Central memory CD8-positive, alpha-beta T cell (primary cell): ENCODE measurements at regions not wholly inside any gene's neighbourhood (a gene's known extent, or its start where the extent isn't known, plus 50 kb on each side); places are given as distances from the start of the nearest gene placed in this dataset.
"Not testable (repeated sequence)": the region's sequence is repeated elsewhere in the genome, so short reads cannot be mapped to it uniquely, and the experiment has no call there.

Experiments
- ATAC-seq: fragments of 150-1000 bp; cut with Tn5 transposase; replicated peaks from 2 replicates; pipeline ENCODE4 v1.10.0; 2022; ENCODE audit warnings: mild to moderate bottlenecking, moderate FRiP score, moderate number of reproducible peaks; ENCODE audit not compliant: poor library complexity, severe bottlenecking; ENCODE audit errors: extremely low read depth
- DNase-seq, 2 donors: peaks; one replicate each; pipeline ENCODE4 v3.0.0; 2021; ENCODE audit warnings: low spot score in 2 of 2
- H3K27ac Mint-ChIP-seq: one replicate; pipeline ENCODE4 v1.8.0; 2022; ENCODE audit warnings: low read depth, mild to moderate bottlenecking, moderate library complexity, mixed read lengths
- H3K27me3 Mint-ChIP-seq: one replicate; pipeline ENCODE4 v1.8.0; 2022; ENCODE audit warnings: mixed read lengths
- H3K36me3 Mint-ChIP-seq: one replicate; pipeline ENCODE4 v1.8.0; 2022; ENCODE audit warnings: mild to moderate bottlenecking, moderate library complexity, mixed read lengths; ENCODE audit not compliant: insufficient read depth
- H3K4me1 Mint-ChIP-seq: one replicate; pipeline ENCODE4 v1.8.0; 2022; ENCODE audit warnings: mixed read lengths
- H3K4me3 Mint-ChIP-seq: one replicate; pipeline ENCODE4 v1.8.0; 2022; ENCODE audit warnings: mild to moderate bottlenecking, moderate library complexity, mixed read lengths
- H3K9me3 Mint-ChIP-seq: one replicate; pipeline ENCODE4 v1.8.0; 2022; ENCODE audit warnings: mixed read lengths

- H3K4me3 Mint-ChIP-seq, result no peak overlapping the region
- no peaks in the 10 kb centered on the region for H3K36me3 Mint-ChIP-seq
- no peak for DNase-seq
- peaks cover 15% of the 10 kb centered on the region for H3K9me3 Mint-ChIP-seq
- H3K4me1 Mint-ChIP-seq, result no peaks in the 10 kb centered on the region
- no peak for ATAC-seq
- H3K27me3 Mint-ChIP-seq, result peaks cover 22% of the 10 kb centered on the region
- no peak overlapping the region for H3K27ac Mint-ChIP-seq
Measured at GRCh38 chr20:56896447-56896846, 267.3 kb downstream of the TFAP2C start.

- Mint-ChIP-seq H3K4me1 (no peaks in the 10 kb centered on the region), H3K27ac (no peak overlapping the region), H3K36me3 (no peaks in the 10 kb centered on the region), H3K9me3 (peaks cover 15% of the 10 kb centered on the region), H3K27me3 (peaks cover 22% of the 10 kb centered on the region), H3K4me3 (no peak overlapping the region)
- ATAC-seq (no peak), DNase-seq (no peak)
Measured at GRCh38 chr20:56897318-56897957, 268.3 kb downstream of the TFAP2C start.

- ATAC-seq (no peak), DNase-seq (no peak)
- Mint-ChIP-seq H3K27me3 (peaks cover 22% of the 10 kb centered on the region), H3K4me1 (no peaks in the 10 kb centered on the region), H3K27ac (no peak overlapping the region), H3K9me3 (peaks cover 15% of the 10 kb centered on the region), H3K36me3 (no peaks in the 10 kb centered on the region), H3K4me3 (no peak overlapping the region)
Measured at GRCh38 chr20:56897958-56898349, 268.8 kb downstream of the TFAP2C start.

- no peak overlapping the region for H3K27ac Mint-ChIP-seq
- peaks cover 13% of the 10 kb centered on the region for H3K9me3 Mint-ChIP-seq
- no peak for ATAC-seq
Measured at GRCh38 chr20:56899506-56899905, 270.4 kb downstream of the TFAP2C start.

GRCh38 chr20:56900252-56900651 is 271.1 kb downstream of the TFAP2C start:
- DNase-seq, result no peak

More at GRCh38 chr20:56899506-56899905, 270.4 kb downstream of the TFAP2C start:
- H3K4me3 Mint-ChIP-seq, result no peak overlapping the region
- H3K36me3 Mint-ChIP-seq, result no peaks in the 10 kb centered on the region
- no peaks in the 10 kb centered on the region for H3K4me1 Mint-ChIP-seq
- H3K27me3 Mint-ChIP-seq, result peaks cover 22% of the 10 kb centered on the region
- no peak for DNase-seq

GRCh38 chr20:56903421-56903820 is 274.3 kb downstream of the TFAP2C start:
- no peak overlapping the region for H3K27ac Mint-ChIP-seq
- H3K9me3 Mint-ChIP-seq, result peaks cover 10% of the 10 kb centered on the region
- no peaks in the 10 kb centered on the region for H3K36me3 Mint-ChIP-seq
- no peak for ATAC-seq
- no peaks in the 10 kb centered on the region for H3K4me1 Mint-ChIP-seq
- H3K27me3 Mint-ChIP-seq, result peaks cover 22% of the 10 kb centered on the region
- H3K4me3 Mint-ChIP-seq, result no peak overlapping the region
- no peak for DNase-seq

More at GRCh38 chr20:56900252-56900651, 271.1 kb downstream of the TFAP2C start:
- H3K27me3 Mint-ChIP-seq, result peaks cover 22% of the 10 kb centered on the region
- H3K4me1 Mint-ChIP-seq, result no peaks in the 10 kb centered on the region
- H3K9me3 Mint-ChIP-seq, result peaks cover 10% of the 10 kb centered on the region
- no peaks in the 10 kb centered on the region for H3K36me3 Mint-ChIP-seq
- no peak overlapping the region for H3K27ac Mint-ChIP-seq
- ATAC-seq, result no peak
- H3K4me3 Mint-ChIP-seq, result no peak overlapping the region

GRCh38 chr20:56903858-56904257 is 274.8 kb downstream of the TFAP2C start:
- Mint-ChIP-seq H3K9me3 (peaks cover 10% of the 10 kb centered on the region), H3K27me3 (peaks cover 21% of the 10 kb centered on the region), H3K36me3 (no peaks in the 10 kb centered on the region), H3K4me3 (no peak overlapping the region), H3K27ac (no peak overlapping the region), H3K4me1 (no peaks in the 10 kb centered on the region)
- no peak for DNase-seq
- ATAC-seq, result no peak

- DNase-seq, result no peak
- no peak for ATAC-seq
- Mint-ChIP-seq H3K4me1 (no peaks in the 10 kb centered on the region), H3K9me3 (no peaks in the 10 kb centered on the region), H3K27me3 (peaks cover 13% of the 10 kb centered on the region), H3K27ac (no peak overlapping the region), H3K4me3 (no peak overlapping the region), H3K36me3 (no peaks in the 10 kb centered on the region)
Measured at GRCh38 chr20:56909918-56910714, 281.0 kb downstream of the TFAP2C start.

GRCh38 chr20:56911946-56912345 is 282.8 kb downstream of the TFAP2C start:
- no peak for DNase-seq
- Mint-ChIP-seq H3K27ac (no peak overlapping the region), H3K36me3 (no peaks in the 10 kb centered on the region), H3K27me3 (peaks cover 13% of the 10 kb centered on the region), H3K4me1 (no peaks in the 10 kb centered on the region), H3K4me3 (no peak overlapping the region), H3K9me3 (no peaks in the 10 kb centered on the region)
- ATAC-seq, result no peak

- Mint-ChIP-seq H3K36me3 (no peaks in the 10 kb centered on the region), H3K4me1 (no peaks in the 10 kb centered on the region), H3K27ac (no peak overlapping the region), H3K27me3 (peaks cover 27% of the 10 kb centered on the region), H3K9me3 (no peaks in the 10 kb centered on the region), H3K4me3 (no peak overlapping the region)
- DNase-seq (no peak), ATAC-seq (no peak)
Measured at GRCh38 chr20:56914532-56914931, 285.4 kb downstream of the TFAP2C start.

- no peak for ATAC-seq
Measured at GRCh38 chr20:56916345-56916622, 287.2 kb downstream of the TFAP2C start.

GRCh38 chr20:56920041-56920440 is 290.9 kb downstream of the TFAP2C start:
- not testable (repeated sequence) for H3K4me1 Mint-ChIP-seq, H3K9me3 Mint-ChIP-seq, H3K4me3 Mint-ChIP-seq, H3K27ac Mint-ChIP-seq, ATAC-seq, H3K36me3 Mint-ChIP-seq, DNase-seq
- peaks cover 40% of the 10 kb centered on the region for H3K27me3 Mint-ChIP-seq

More at GRCh38 chr20:56916345-56916622, 287.2 kb downstream of the TFAP2C start:
- Mint-ChIP-seq H3K4me3 (no peak overlapping the region), H3K4me1 (no peaks in the 10 kb centered on the region), H3K27me3 (peaks cover 27% of the 10 kb centered on the region), H3K9me3 (no peaks in the 10 kb centered on the region), H3K36me3 (no peaks in the 10 kb centered on the region), H3K27ac (no peak overlapping the region)
- no peak for DNase-seq

- H3K27me3 Mint-ChIP-seq, result peaks cover 54% of the 10 kb centered on the region
- no peaks in the 10 kb centered on the region for H3K9me3 Mint-ChIP-seq
- ATAC-seq, result no peak
- DNase-seq, result no peak
- H3K36me3 Mint-ChIP-seq, result no peaks in the 10 kb centered on the region
- no peaks in the 10 kb centered on the region for H3K4me1 Mint-ChIP-seq
- no peak overlapping the region for H3K4me3 Mint-ChIP-seq
- no peak overlapping the region for H3K27ac Mint-ChIP-seq
Measured at GRCh38 chr20:56922497-56922896, 293.4 kb downstream of the TFAP2C start.
